ENCODE measurements at regions not wholly inside any gene's neighbourhood (a gene's known extent, or its start where the extent isn't known, plus 50 kb on each side); places are given as distances from the start of the nearest gene placed in this dataset.

- Histone ChIP-seq H3K27ac (ENCODE audit: low read depth in 1 of 2, low read length in 1 of 2) (peak overlapping the region in 1 of 2 donors; percentile 56), H3K27me3 (ENCODE audit: control insufficient read depth in 2 of 2, insufficient read depth in 1 of 2, low read length in 1 of 2) (no peaks in the 10 kb centered on the region), H3K4me1 (ENCODE audit: control insufficient read depth in 2 of 2, insufficient read depth in 2 of 2, low read length in 2 of 2) (peaks cover 44 to 71% of the 10 kb centered on the region in 2 donors), H3K36me3 (ENCODE audit: control insufficient read depth in 2 of 2, insufficient read depth in 2 of 2, low read length in 1 of 2) (no peaks in the 10 kb centered on the region), H3K9me3 (ENCODE audit: control insufficient read depth in 2 of 2, insufficient read depth in 1 of 2, low read length in 1 of 2) (peaks cover 0 to 14% of the 10 kb centered on the region in 2 donors), H3K4me3 (ENCODE audit: low read length in 2 of 2) (no peak overlapping the region)
- no peak for DNase-seq (ENCODE audit: low read depth in 6 of 9, low spot score in 9 of 9)
- WGBS = 94% methylated on average over 4 of the region's 4 CpGs
Observed at GRCh38 chr13:44267980-44268379, 105.6 kb upstream of the SERP2 start.

- Histone ChIP-seq H3K4me1 (ENCODE audit: control insufficient read depth in 2 of 2, insufficient read depth in 2 of 2, low read length in 2 of 2) (peaks cover 51 to 80% of the 10 kb centered on the region in 2 donors), H3K4me3 (ENCODE audit: low read length in 2 of 2) (no peak overlapping the region), H3K36me3 (ENCODE audit: control insufficient read depth in 2 of 2, insufficient read depth in 2 of 2, low read length in 1 of 2) (no peaks in the 10 kb centered on the region), H3K9me3 (ENCODE audit: control insufficient read depth in 2 of 2, insufficient read depth in 1 of 2, low read length in 1 of 2) (peaks cover 0 to 14% of the 10 kb centered on the region in 2 donors), H3K27ac (ENCODE audit: low read depth in 1 of 2, low read length in 1 of 2) (peak overlapping the region; percentile 53 to 59), H3K27me3 (ENCODE audit: control insufficient read depth in 2 of 2, insufficient read depth in 1 of 2, low read length in 1 of 2) (no peaks in the 10 kb centered on the region)
- DNase-seq (ENCODE audit: low read depth in 6 of 9, low spot score in 9 of 9) = no peak
Observed at GRCh38 chr13:44268980-44269379, 104.6 kb upstream of the SERP2 start.

GRCh38 chr13:44270150-44270549, 103.5 kb upstream of the SERP2 start:
- H3K27me3 ChIP-seq (ENCODE audit: control insufficient read depth in 2 of 2, insufficient read depth in 1 of 2, low read length in 1 of 2) = no peaks in the 10 kb centered on the region
- H3K9me3 ChIP-seq (ENCODE audit: control insufficient read depth in 2 of 2, insufficient read depth in 1 of 2, low read length in 1 of 2) = peaks cover 0 to 14% of the 10 kb centered on the region in 2 donors
- peaks cover 53 to 84% of the 10 kb centered on the region in 2 donors for H3K4me1 ChIP-seq (ENCODE audit: control insufficient read depth in 2 of 2, insufficient read depth in 2 of 2, low read length in 2 of 2)
- H3K4me3 ChIP-seq (ENCODE audit: low read length in 2 of 2) = no peak overlapping the region
- H3K27ac ChIP-seq (ENCODE audit: low read depth in 1 of 2, low read length in 1 of 2) = peak overlapping the region; percentile 46 to 76
- H3K36me3 ChIP-seq (ENCODE audit: control insufficient read depth in 2 of 2, insufficient read depth in 2 of 2, low read length in 1 of 2) = no peaks in the 10 kb centered on the region
- WGBS = 98% methylated on average over 3 of the region's 3 CpGs
- no peak for DNase-seq (ENCODE audit: low read depth in 6 of 9, low spot score in 9 of 9)

GRCh38 chr13:44271031-44271455, 102.6 kb upstream of the SERP2 start:
- 94% methylated on average over 4 of the region's 4 CpGs for WGBS
- Histone ChIP-seq H3K27ac (ENCODE audit: low read depth in 1 of 2, low read length in 1 of 2) (peak overlapping the region; percentile 76 to 78), H3K9me3 (ENCODE audit: control insufficient read depth in 2 of 2, insufficient read depth in 1 of 2, low read length in 1 of 2) (peaks cover 0 to 14% of the 10 kb centered on the region in 2 donors), H3K36me3 (ENCODE audit: control insufficient read depth in 2 of 2, insufficient read depth in 2 of 2, low read length in 1 of 2) (no peaks in the 10 kb centered on the region), H3K4me1 (ENCODE audit: control insufficient read depth in 2 of 2, insufficient read depth in 2 of 2, low read length in 2 of 2) (peaks cover 55 to 84% of the 10 kb centered on the region in 2 donors), H3K27me3 (ENCODE audit: control insufficient read depth in 2 of 2, insufficient read depth in 1 of 2, low read length in 1 of 2) (no peaks in the 10 kb centered on the region), H3K4me3 (ENCODE audit: low read length in 2 of 2) (no peak overlapping the region)
- DNase-seq (ENCODE audit: low read depth in 6 of 9, low spot score in 9 of 9) = peak in 2 of 9 donors; percentile 13 to 47

- Histone ChIP-seq H3K4me1 (ENCODE audit: control insufficient read depth in 2 of 2, insufficient read depth in 2 of 2, low read length in 2 of 2) (peaks cover 56 to 84% of the 10 kb centered on the region in 2 donors), H3K9me3 (ENCODE audit: control insufficient read depth in 2 of 2, insufficient read depth in 1 of 2, low read length in 1 of 2) (peaks cover 0 to 10% of the 10 kb centered on the region in 2 donors), H3K36me3 (ENCODE audit: control insufficient read depth in 2 of 2, insufficient read depth in 2 of 2, low read length in 1 of 2) (no peaks in the 10 kb centered on the region), H3K4me3 (ENCODE audit: low read length in 2 of 2) (no peak overlapping the region), H3K27me3 (ENCODE audit: control insufficient read depth in 2 of 2, insufficient read depth in 1 of 2, low read length in 1 of 2) (no peaks in the 10 kb centered on the region), H3K27ac (ENCODE audit: low read depth in 1 of 2, low read length in 1 of 2) (peak overlapping the region; percentile 76 to 78)
- WGBS = 97% methylated on average over 2 of the region's 2 CpGs
- no peak for DNase-seq (ENCODE audit: low read depth in 6 of 9, low spot score in 9 of 9)
Observed at GRCh38 chr13:44271473-44271872, 102.2 kb upstream of the SERP2 start.

- H3K4me3 ChIP-seq (ENCODE audit: low read length in 2 of 2) = no peak overlapping the region
- H3K36me3 ChIP-seq (ENCODE audit: control insufficient read depth in 2 of 2, insufficient read depth in 2 of 2, low read length in 1 of 2) = no peaks in the 10 kb centered on the region
- H3K4me1 ChIP-seq (ENCODE audit: control insufficient read depth in 2 of 2, insufficient read depth in 2 of 2, low read length in 2 of 2) = peaks cover 59 to 82% of the 10 kb centered on the region in 2 donors
- DNase-seq (ENCODE audit: low read depth in 6 of 9, low spot score in 9 of 9) = no peak
- H3K27me3 ChIP-seq (ENCODE audit: control insufficient read depth in 2 of 2, insufficient read depth in 1 of 2, low read length in 1 of 2) = no peaks in the 10 kb centered on the region
- 97% methylated on average over 1 of the region's 1 CpG for WGBS
- H3K27ac ChIP-seq (ENCODE audit: low read depth in 1 of 2, low read length in 1 of 2) = peak overlapping the region; percentile 3 to 97
- H3K9me3 ChIP-seq (ENCODE audit: control insufficient read depth in 2 of 2, insufficient read depth in 1 of 2, low read length in 1 of 2) = peaks cover 0 to 5% of the 10 kb centered on the region in 2 donors
Observed at GRCh38 chr13:44271915-44272341, 101.7 kb upstream of the SERP2 start.

GRCh38 chr13:44272692-44273091, 100.9 kb upstream of the SERP2 start:
- DNase-seq (ENCODE audit: low read depth in 6 of 9, low spot score in 9 of 9) = no peak
- H3K27me3 ChIP-seq (ENCODE audit: control insufficient read depth in 2 of 2, insufficient read depth in 1 of 2, low read length in 1 of 2) = no peaks in the 10 kb centered on the region
- H3K4me1 ChIP-seq (ENCODE audit: control insufficient read depth in 2 of 2, insufficient read depth in 2 of 2, low read length in 2 of 2) = peaks cover 65 to 82% of the 10 kb centered on the region in 2 donors
- H3K36me3 ChIP-seq (ENCODE audit: control insufficient read depth in 2 of 2, insufficient read depth in 2 of 2, low read length in 1 of 2) = no peaks in the 10 kb centered on the region
- peak overlapping the region; percentile 97 for H3K27ac ChIP-seq (ENCODE audit: low read depth in 1 of 2, low read length in 1 of 2)
- 98% methylated on average over 3 of the region's 3 CpGs for WGBS
- no peak overlapping the region for H3K4me3 ChIP-seq (ENCODE audit: low read length in 2 of 2)
- H3K9me3 ChIP-seq (ENCODE audit: control insufficient read depth in 2 of 2, insufficient read depth in 1 of 2, low read length in 1 of 2) = no peaks in the 10 kb centered on the region

- DNase-seq (ENCODE audit: low read depth in 6 of 9, low spot score in 9 of 9) = peak in 1 of 9 donors; percentile 17
- Histone ChIP-seq H3K4me3 (ENCODE audit: low read length in 2 of 2) (no peak overlapping the region), H3K9me3 (ENCODE audit: control insufficient read depth in 2 of 2, insufficient read depth in 1 of 2, low read length in 1 of 2) (no peaks in the 10 kb centered on the region), H3K27me3 (ENCODE audit: control insufficient read depth in 2 of 2, insufficient read depth in 1 of 2, low read length in 1 of 2) (no peaks in the 10 kb centered on the region), H3K36me3 (ENCODE audit: control insufficient read depth in 2 of 2, insufficient read depth in 2 of 2, low read length in 1 of 2) (no peaks in the 10 kb centered on the region), H3K27ac (ENCODE audit: low read depth in 1 of 2, low read length in 1 of 2) (peak overlapping the region; percentile 97), H3K4me1 (ENCODE audit: control insufficient read depth in 2 of 2, insufficient read depth in 2 of 2, low read length in 2 of 2) (peaks cover 70 to 87% of the 10 kb centered on the region in 2 donors)
- 97% methylated on average over 5 of the region's 5 CpGs for WGBS
Observed at GRCh38 chr13:44273216-44273615, 100.4 kb upstream of the SERP2 start.

- WGBS = 27% methylated on average over 6 of the region's 6 CpGs
- Histone ChIP-seq H3K27ac (ENCODE audit: low read depth in 1 of 2, low read length in 1 of 2) (peak overlapping the region; percentile 97), H3K27me3 (ENCODE audit: control insufficient read depth in 2 of 2, insufficient read depth in 1 of 2, low read length in 1 of 2) (no peaks in the 10 kb centered on the region), H3K9me3 (ENCODE audit: control insufficient read depth in 2 of 2, insufficient read depth in 1 of 2, low read length in 1 of 2) (no peaks in the 10 kb centered on the region), H3K4me1 (ENCODE audit: control insufficient read depth in 2 of 2, insufficient read depth in 2 of 2, low read length in 2 of 2) (peaks cover 72 to 86% of the 10 kb centered on the region in 2 donors), H3K36me3 (ENCODE audit: control insufficient read depth in 2 of 2, insufficient read depth in 2 of 2, low read length in 1 of 2) (no peaks in the 10 kb centered on the region), H3K4me3 (ENCODE audit: low read length in 2 of 2) (peak overlapping the region; percentile 31 to 47)
- DNase-seq (ENCODE audit: low read depth in 6 of 9, low spot score in 9 of 9) = peak in 8 of 9 donors; percentile 67 to 93 (median 80)
Observed at GRCh38 chr13:44273991-44274770, 99.4 kb upstream of the SERP2 start.
